ENCODE measurements at regions not wholly inside any gene's neighbourhood (a gene's known extent, or its start where the extent isn't known, plus 50 kb on each side); places are given as distances from the start of the nearest gene placed in this dataset.
"Not testable (repeated sequence)": the region's sequence is repeated elsewhere in the genome, so short reads cannot be mapped to it uniquely, and the experiment has no call there.

GRCh38 chr5:118604106-118604505 lies 384.2 kb downstream of the DTWD2 start:
- DNase-seq (ENCODE audit: low read depth), result no peak

GRCh38 chr5:118603278-118603677 lies 385.1 kb downstream of the DTWD2 start:
- no peak for DNase-seq (ENCODE audit: low read depth)

GRCh38 chr5:118598311-118598710 lies 390.0 kb downstream of the DTWD2 start:
- no peak for DNase-seq (ENCODE audit: low read depth)

- no peak for DNase-seq (ENCODE audit: low read depth)
These were observed 390.8 kb downstream of the DTWD2 start for GRCh38 chr5:118597543-118597942.

GRCh38 chr5:118596255-118596654 lies 392.1 kb downstream of the DTWD2 start:
- DNase-seq (ENCODE audit: low read depth), result no peak

GRCh38 chr5:118593003-118593328 lies 395.4 kb downstream of the DTWD2 start:
- no peak for DNase-seq (ENCODE audit: low read depth)

- no peak for DNase-seq (ENCODE audit: low read depth)
These were observed 395.9 kb downstream of the DTWD2 start for GRCh38 chr5:118592229-118593002.

- no peak for DNase-seq (ENCODE audit: low read depth)
These were observed 397.5 kb downstream of the DTWD2 start for GRCh38 chr5:118590806-118591205.

- DNase-seq (ENCODE audit: low read depth), result no peak
These were observed 407.4 kb downstream of the DTWD2 start for GRCh38 chr5:118580949-118581348.

- no peak for DNase-seq (ENCODE audit: low read depth)
These were observed 410.3 kb downstream of the DTWD2 start for GRCh38 chr5:118578093-118578492.

- no peak for DNase-seq (ENCODE audit: low read depth)
These were observed 410.7 kb downstream of the DTWD2 start for GRCh38 chr5:118577621-118578020.

GRCh38 chr5:118570276-118570675 lies 418.1 kb downstream of the DTWD2 start:
- DNase-seq (ENCODE audit: low read depth), result not testable (repeated sequence)

GRCh38 chr5:118569596-118569995 lies 418.8 kb downstream of the DTWD2 start:
- not testable (repeated sequence) for DNase-seq (ENCODE audit: low read depth)

GRCh38 chr5:118565335-118565971 lies 422.9 kb downstream of the DTWD2 start:
- no peak for DNase-seq (ENCODE audit: low read depth)

GRCh38 chr5:118561971-118562370 lies 426.4 kb downstream of the DTWD2 start:
- DNase-seq (ENCODE audit: low read depth), result no peak

- no peak for DNase-seq (ENCODE audit: low read depth)
These were observed 427.1 kb downstream of the DTWD2 start for GRCh38 chr5:118561235-118561634.

- no peak for DNase-seq (ENCODE audit: low read depth)
These were observed 429.5 kb downstream of the DTWD2 start for GRCh38 chr5:118558871-118559270.

- no peak for DNase-seq (ENCODE audit: low read depth)
These were observed 431.1 kb downstream of the DTWD2 start for GRCh38 chr5:118557251-118557661.

- no peak for DNase-seq (ENCODE audit: low read depth)
These were observed 431.6 kb downstream of the DTWD2 start for GRCh38 chr5:118556792-118557191.

- DNase-seq (ENCODE audit: low read depth), result no peak
These were observed 432.6 kb downstream of the DTWD2 start for GRCh38 chr5:118555727-118556126.

- no peak for DNase-seq (ENCODE audit: low read depth)
These were observed 433.4 kb downstream of the DTWD2 start for GRCh38 chr5:118554981-118555380.

GRCh38 chr5:118554241-118554640 lies 434.1 kb downstream of the DTWD2 start:
- no peak for DNase-seq (ENCODE audit: low read depth)

- peak; percentile 0 for DNase-seq (ENCODE audit: low read depth)
These were observed 434.7 kb downstream of the DTWD2 start for GRCh38 chr5:118553662-118554061.

Measured in M059J (cell line).